HG03469 (cell line): ENCODE measurements at regions not wholly inside any gene's neighbourhood (a gene's known extent, or its start where the extent isn't known, plus 50 kb on each side); places are given as distances from the start of the nearest gene placed in this dataset.

ENCODE experiments used
- ATAC-seq: cut with Tn5 transposase; IDR thresholded peaks from one replicate; pipeline ENCODE4 v1.9.1; 2021; ENCODE audit warnings: mild to moderate bottlenecking, moderate library complexity, moderate number of reproducible peaks; ENCODE audit not compliant: unreplicated experiment

DNA sequence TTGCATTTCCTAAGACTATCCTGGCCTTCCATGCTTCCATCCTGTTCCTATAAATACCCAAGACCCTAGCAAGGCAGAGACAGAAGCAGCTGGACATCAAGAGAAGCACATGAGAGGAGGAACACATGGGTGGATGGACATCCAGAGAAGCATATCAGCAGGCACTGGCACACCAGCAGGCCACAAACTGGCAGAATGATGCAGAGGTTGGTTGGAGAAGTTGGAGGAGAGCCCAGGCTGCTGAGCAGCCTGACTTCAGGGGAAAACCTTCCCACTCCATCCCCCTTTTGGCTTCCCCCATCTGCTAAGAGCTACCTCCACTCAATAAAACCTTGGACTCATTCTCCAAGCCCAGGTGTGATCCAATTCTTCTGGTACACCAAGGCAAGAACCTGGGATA, 332.5 kb downstream of the FRK start:
- ATAC-seq: no peak

GRCh38 chr6:115721564-115721963, 339.1 kb downstream of the FRK start:
- ATAC-seq: no peak

DNA sequence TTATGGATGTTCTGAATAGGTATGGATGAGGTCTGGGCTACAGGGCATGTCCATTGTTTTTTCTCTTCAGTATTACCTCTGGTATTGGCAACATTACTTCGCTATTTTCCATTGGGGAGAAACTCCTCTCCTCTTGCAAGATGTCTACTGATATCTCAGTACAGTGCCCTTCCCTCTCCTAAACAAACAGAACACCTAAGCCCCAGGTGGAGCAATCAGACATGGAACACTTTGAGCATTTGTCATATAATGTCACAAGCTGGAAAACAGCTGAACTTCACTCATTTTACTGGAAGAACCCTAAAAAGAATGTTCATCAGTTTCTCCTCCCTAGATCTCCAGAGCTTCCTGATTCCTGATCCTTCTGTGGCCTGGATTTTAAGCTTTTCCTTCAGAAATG, 339.8 kb downstream of the FRK start:
- ATAC-seq: no peak

GRCh38 chr6:115717472-115717871, 343.2 kb downstream of the FRK start:
- ATAC-seq: no peak

DNA sequence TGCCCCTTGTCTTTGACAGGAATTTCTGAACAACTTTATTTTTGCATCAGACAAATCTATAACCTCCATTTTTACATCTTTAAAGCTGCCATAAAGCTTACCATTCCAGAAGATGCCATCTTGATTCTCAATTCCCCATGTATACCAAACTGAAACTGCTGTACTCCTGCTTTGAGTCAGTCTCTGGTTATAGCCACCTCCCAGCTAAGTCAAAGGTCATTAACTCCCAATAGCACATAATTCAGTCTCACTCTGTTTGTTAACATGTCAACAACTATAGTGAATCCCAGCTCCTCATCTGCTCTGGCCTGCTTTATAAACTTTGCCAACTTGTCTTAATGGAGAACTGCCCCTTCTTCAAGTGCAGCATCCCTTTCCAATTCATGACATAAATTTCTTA, 343.6 kb downstream of the FRK start:
- peak; percentile 99 for ATAC-seq

DNA sequence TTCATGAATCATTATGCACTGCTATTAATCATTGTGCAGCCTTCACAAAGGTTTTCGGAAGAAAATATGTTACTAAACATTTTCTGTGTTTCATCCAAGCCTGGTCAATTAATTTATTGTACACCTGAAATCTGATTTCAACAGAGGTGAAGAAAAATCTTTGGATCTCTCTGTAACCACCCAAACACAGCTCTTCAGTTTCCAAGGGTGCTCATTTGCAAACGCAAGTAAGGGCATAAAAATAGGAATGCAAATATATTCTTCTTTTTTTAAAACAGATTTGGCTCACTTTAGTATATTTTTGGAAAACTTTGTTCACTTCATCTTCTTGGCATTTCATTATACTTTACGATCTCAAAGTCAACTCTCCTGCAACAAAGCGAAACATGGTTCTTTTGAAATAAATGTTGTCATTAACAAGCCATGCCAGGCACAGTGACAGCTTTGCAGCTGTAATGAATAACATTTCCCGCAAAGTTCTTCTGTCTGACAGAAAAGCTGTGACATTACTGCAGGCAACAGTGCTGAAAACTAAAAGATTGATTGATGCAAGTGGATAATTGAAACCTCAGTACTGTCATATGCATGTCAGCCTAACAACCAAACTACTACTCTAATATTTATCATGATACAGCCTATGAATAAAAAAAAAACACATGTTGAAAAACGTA, 348.3 kb downstream of the FRK start:
- no peak for ATAC-seq

DNA sequence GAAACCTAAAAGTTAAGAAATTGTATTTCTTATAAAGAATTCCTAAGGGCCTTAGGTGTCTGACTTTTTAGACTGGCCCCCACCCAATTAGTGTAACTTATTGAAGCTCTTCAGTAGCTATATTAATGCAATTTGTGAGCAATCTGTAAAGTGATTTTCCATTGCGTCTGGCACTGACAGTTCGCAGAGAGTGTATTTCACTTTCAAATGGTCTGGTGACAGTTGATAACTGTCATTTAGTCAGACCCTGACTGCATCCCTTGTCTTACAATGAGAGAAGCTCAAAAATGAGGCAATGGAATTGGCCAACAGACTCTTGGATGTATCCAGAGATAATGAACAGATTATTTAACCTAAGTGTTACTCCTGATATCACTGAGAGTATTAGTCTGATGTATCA, 351.8 kb downstream of the FRK start:
- no peak for ATAC-seq

DNA sequence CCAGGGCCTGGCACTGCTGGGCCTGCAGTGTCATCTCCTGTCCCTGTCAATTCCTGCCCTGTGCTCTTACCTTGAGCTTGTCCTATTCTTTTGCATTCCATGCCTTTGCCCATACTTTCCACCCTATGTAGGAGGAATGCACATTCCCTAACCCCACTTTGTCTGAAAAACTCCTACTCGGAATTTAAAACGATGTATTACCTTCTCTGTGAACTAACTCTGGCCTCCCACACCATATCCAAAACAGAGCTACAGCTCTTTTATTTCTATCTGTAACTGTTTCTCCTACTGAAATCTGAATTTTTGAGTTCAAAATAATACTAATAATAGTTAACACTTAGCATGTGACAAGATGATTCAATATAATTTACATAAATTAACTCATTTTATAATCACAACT, 353.7 kb downstream of the FRK start:
- no peak for ATAC-seq

GRCh38 chr6:115706324-115706723, 354.4 kb downstream of the FRK start:
- no peak for ATAC-seq

DNA sequence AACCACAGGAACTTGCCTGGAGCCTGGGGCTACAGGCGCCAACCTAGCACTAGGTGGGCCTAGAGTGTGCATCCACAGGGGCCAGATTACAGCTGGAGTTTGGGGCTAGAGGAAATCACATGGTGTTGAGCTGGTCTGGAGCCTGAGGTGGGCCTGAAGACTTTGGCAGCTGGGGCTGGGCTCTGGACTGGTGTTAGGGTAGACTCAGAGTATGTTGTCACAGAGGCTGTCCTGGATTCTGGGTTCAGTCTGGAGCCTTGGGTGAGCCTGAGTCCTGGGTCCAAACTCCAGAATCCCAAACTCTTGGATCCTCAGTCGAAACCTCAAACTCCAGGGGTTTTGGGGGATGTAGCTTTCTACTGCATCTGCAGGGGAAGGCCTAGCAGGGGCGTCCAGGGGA, 356.7 kb downstream of the FRK start:
- no peak for ATAC-seq

- no peak for ATAC-seq
Observed at GRCh38 chr6:115691433-115691832, 369.3 kb downstream of the FRK start.

DNA sequence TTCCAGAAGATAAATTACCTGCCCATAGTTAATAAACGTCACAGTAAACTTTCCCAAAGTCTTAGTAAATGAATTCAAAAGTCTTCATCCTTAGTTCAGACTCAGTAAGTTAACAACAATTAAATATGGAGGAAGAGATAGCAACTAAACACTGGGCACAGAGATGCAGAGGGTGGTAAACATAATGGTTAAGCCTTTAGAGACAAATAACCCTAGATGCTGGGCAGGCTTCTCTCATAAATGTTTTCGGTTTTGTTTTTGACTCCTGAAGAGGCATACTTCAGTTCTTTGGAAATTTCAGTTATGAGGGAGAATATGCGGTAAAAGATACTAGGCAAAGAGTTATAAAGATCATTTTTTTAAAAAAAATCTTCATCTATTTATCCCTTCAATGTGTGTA, 369.8 kb downstream of the FRK start:
- ATAC-seq: no peak

GRCh38 chr6:115681978-115682775, 378.5 kb downstream of the FRK start:
- ATAC-seq: no peak

- ATAC-seq: no peak
Observed at GRCh38 chr6:115680621-115681020, 380.1 kb downstream of the FRK start.

DNA sequence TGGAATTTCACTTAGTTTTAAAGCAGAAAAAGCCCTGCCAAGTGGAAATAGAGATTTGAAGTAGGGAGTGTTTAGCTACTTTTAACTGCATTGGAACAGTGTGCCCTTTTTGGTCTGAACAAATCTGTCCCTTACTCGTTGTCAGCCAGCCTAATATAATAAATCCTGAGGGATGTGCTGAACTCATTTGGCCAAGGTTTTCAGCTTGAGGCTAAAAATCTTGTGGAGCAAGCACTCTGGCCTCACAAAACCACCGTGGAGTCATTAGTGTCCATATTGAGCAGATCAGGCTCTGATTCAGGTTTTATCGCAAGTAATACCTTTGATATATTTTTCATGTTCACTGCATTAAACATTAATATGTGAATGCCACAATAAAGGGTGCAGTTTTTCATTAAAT, 383.5 kb downstream of the FRK start:
- no peak for ATAC-seq

GRCh38 chr6:115675443-115675842, 385.2 kb downstream of the FRK start:
- ATAC-seq: no peak

GRCh38 chr6:115668781-115669180, 391.9 kb downstream of the FRK start:
- no peak for ATAC-seq

DNA sequence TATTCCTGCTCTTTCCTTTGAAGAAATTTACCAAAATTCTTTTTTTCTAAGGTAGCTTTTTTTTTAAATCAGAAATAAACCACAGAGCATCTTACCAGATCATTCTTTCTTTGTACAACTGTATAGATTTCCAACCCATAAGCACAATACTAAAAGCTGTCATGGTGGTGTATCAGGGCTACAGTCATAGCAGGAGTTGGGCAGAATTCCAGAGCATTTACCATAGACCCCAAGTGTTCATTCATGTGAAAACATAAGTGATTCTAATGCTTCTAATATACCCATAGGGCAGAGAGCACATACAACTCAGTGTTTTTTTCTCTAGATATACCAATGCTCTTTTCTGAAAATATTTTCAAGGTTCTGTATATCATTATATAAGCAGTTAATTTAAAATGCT, 392.5 kb downstream of the FRK start:
- ATAC-seq: no peak

DNA sequence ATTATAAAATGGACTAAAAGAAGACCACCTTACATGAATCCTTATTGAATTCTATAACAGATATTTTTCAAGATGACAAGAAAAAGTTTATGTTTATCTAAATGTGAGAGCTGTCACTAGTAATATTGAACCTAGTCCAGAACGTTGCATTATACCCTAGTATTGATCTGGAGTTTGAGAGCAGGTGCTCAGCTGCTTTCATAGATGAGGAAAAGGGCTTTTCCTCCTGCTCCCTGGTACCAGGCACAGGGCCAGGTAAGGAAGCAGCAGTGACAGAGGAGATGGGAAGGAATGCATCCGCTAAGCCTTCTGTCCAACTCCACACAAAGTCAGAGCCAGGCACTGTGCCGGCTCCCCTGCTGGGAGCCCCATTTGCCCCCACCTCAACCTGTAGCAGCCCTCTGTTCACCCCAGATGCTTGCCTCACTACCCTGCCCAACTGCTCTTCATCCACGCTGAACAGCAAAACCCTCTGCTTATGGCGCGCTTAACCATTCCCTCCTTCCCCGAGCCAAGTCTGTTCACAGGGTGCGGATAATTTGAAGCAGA, 393.1 kb downstream of the FRK start:
- ATAC-seq: no peak

DNA sequence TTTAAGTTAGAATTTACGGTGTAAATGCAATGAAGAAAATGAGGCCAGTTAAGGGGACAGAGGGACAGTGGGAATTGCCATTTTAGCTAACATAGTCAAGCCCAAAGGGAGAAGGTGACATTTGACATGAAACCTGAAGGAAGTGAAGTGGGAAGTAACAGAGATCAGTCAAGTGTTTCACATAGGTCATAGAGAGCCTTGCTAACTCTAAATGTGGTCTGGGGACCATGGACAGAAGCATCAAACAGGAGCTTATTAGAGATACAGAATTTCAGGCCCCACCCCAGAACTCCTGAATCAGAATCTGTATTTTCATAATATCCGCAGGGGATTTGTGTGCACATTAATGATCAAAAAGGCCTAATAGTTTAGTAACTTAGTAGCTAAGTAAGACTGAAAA, 393.7 kb downstream of the FRK start:
- ATAC-seq: no peak

DNA sequence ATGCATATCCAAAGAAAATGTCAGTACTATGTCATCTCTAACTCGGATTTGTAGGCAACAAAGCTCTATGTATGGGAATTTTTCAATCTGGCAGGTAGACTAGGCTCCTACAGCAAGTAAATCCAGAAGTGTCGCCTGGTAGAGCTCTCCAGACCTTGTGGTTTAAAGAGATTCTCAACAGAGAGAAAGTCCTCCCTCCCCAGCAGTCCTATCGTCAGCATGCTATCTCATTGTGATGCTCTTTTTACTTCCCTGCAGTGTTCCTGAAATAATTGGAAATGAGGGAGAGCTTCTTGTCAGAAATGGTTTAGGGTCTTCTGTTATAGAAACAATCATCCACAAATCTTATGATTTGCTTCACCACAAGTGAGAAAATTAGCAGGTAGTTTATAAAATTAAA, 395.4 kb downstream of the FRK start:
- no peak for ATAC-seq

DNA sequence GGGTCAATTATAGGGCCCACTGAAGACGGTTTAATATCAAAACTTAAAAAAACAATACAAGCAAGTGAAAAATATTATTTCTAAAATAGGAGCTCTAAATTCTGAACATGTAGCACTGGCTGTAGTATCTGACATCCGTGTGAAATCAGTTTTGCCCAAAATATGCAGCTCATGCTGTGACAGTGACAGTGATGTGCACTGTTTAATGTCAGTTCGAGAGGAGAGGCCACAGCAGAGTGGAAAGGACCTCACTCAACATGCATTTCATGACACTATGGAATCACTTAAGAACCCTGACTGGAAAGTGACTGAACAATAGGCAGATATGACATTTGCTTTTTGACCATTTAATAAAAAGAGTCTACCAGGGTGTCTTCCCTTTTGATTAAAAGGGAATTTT, 397.0 kb downstream of the FRK start:
- no peak for ATAC-seq
